Lung (tissue), 11 donors: ENCODE measurements at regions not wholly inside any gene's neighbourhood (a gene's known extent, or its start where the extent isn't known, plus 50 kb on each side); places are given as distances from the start of the nearest gene placed in this dataset.

Experiments used
- ATAC-seq: fragments of 200-7000 bp; cut with Tn5 transposase; one replicate; pipeline ENCODE4 v1.9.1; 2020; ENCODE audit warnings: moderate number of reproducible peaks; ENCODE audit not compliant: insufficient read depth, low FRiP score
- DNase-seq, 3 donors: peaks; one replicate each; pipeline ENCODE4 v3.0.0-alpha.2; 2013 to 2017
- H3K27ac ChIP-seq, 2 donors: one replicate each; pipeline ENCODE4 v1.5.1; 2013; ENCODE audit warnings: mild to moderate bottlenecking in 2 of 2, moderate library complexity in 2 of 2, control low read depth in 1 of 2, inconsistent platforms in 1 of 2, low read depth in 1 of 2, low read length in 1 of 2
- H3K27me3 ChIP-seq, 3 donors: one replicate each; pipeline ENCODE4 v1.5.1; 2013; ENCODE audit warnings: low read length in 2 of 3; ENCODE audit not compliant: control insufficient read depth in 3 of 3, insufficient read depth in 3 of 3
- H3K36me3 ChIP-seq, 4 donors: one replicate each; pipeline ENCODE4 v1.5.1; 2013; ENCODE audit warnings: low read length in 4 of 4, mild to moderate bottlenecking in 1 of 4, moderate library complexity in 1 of 4; ENCODE audit not compliant: control insufficient read depth in 4 of 4, insufficient read depth in 4 of 4
- H3K4me1 ChIP-seq, 5 donors: one replicate each; pipeline ENCODE4 v1.5.1; 2013; ENCODE audit warnings: low read length in 5 of 5, mild to moderate bottlenecking in 2 of 5, moderate library complexity in 1 of 5; ENCODE audit not compliant: control insufficient read depth in 5 of 5, insufficient read depth in 5 of 5
- H3K4me3 ChIP-seq: one replicate; pipeline ENCODE4 v1.5.1; 2013; ENCODE audit warnings: mild to moderate bottlenecking, control low read depth, moderate library complexity
- H3K9ac ChIP-seq, 2 donors: one replicate each; pipeline ENCODE4 v1.5.1; 2013; ENCODE audit warnings: low read length in 2 of 2, control low read depth in 1 of 2; ENCODE audit not compliant: insufficient read depth in 1 of 2
- H3K9me3 ChIP-seq, 4 donors: one replicate each; pipeline ENCODE4 v1.5.1; 2013; ENCODE audit warnings: low read length in 3 of 4, mild to moderate bottlenecking in 1 of 4, moderate library complexity in 1 of 4; ENCODE audit not compliant: control insufficient read depth in 4 of 4, insufficient read depth in 3 of 4
- WGBS, 2 donors: extraction: QIAGEN DNeasy Blood & Tissue Kit; methylation state at CpG; one replicate each; pipeline ENCODE4 v1.1.7; 2013; 5-methylcytosine and 5-hydroxymethylcytosine counted together
- TF ChIP-seq, protein P1 (sequence below): IDR thresholded peaks from 2 replicates; pipeline ENCODE4 v1.5.1; 2012; ENCODE audit warnings: mild to moderate bottlenecking; ENCODE audit errors: control extremely low read depth, extremely low read depth
- donor health status: control.
- donor health status: control.
- donor health status: Bipolar disorder and iron deficiency.
- donor health status: healthy.
- donor health status: DM: yes; HTN: yes; CAD: no.

DNA sequence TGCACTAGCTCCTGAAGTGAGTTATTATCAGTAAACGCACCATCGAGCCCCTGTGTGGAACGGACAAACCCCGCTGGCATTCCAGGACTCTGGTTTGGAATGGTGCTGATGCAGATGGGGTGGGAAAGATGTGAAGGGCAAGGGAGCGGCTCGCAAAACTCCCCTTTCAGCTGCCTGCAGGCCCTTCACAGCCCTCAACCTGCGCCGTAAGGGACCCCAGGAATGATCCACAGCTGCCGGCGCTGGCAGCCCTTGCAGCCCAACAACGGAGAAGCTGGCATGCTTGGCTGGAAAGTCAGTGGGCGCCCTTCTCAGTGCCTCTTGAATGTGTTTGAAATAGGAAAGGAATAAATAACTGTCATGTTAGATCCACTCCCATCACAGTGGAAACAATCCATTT, 1445.5 kb downstream of the BRD1 start:
- peaks cover 0 to 2% (median 0%) of the 10 kb centered on the region in 5 donors for H3K4me1 ChIP-seq
- H3K27ac ChIP-seq: no peak overlapping the region
- peaks cover 0 to 7% (median 2%) of the 10 kb centered on the region in 4 donors for H3K9me3 ChIP-seq
- TF ChIP-seq, protein P1, sequence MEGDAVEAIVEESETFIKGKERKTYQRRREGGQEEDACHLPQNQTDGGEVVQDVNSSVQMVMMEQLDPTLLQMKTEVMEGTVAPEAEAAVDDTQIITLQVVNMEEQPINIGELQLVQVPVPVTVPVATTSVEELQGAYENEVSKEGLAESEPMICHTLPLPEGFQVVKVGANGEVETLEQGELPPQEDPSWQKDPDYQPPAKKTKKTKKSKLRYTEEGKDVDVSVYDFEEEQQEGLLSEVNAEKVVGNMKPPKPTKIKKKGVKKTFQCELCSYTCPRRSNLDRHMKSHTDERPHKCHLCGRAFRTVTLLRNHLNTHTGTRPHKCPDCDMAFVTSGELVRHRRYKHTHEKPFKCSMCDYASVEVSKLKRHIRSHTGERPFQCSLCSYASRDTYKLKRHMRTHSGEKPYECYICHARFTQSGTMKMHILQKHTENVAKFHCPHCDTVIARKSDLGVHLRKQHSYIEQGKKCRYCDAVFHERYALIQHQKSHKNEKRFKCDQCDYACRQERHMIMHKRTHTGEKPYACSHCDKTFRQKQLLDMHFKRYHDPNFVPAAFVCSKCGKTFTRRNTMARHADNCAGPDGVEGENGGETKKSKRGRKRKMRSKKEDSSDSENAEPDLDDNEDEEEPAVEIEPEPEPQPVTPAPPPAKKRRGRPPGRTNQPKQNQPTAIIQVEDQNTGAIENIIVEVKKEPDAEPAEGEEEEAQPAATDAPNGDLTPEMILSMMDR: no peak
- 92 to 93% methylated on average over 12 of the region's 12 CpGs for WGBS, 2 donors
- ATAC-seq (no peak), DNase-seq (no peak)
- no peaks in the 10 kb centered on the region for H3K36me3 ChIP-seq
- H3K27me3 ChIP-seq: peaks cover 0 to 6% (median 0%) of the 10 kb centered on the region in 3 donors
- H3K4me3 ChIP-seq: no peak overlapping the region
- no peak overlapping the region for H3K9ac ChIP-seq

DNA sequence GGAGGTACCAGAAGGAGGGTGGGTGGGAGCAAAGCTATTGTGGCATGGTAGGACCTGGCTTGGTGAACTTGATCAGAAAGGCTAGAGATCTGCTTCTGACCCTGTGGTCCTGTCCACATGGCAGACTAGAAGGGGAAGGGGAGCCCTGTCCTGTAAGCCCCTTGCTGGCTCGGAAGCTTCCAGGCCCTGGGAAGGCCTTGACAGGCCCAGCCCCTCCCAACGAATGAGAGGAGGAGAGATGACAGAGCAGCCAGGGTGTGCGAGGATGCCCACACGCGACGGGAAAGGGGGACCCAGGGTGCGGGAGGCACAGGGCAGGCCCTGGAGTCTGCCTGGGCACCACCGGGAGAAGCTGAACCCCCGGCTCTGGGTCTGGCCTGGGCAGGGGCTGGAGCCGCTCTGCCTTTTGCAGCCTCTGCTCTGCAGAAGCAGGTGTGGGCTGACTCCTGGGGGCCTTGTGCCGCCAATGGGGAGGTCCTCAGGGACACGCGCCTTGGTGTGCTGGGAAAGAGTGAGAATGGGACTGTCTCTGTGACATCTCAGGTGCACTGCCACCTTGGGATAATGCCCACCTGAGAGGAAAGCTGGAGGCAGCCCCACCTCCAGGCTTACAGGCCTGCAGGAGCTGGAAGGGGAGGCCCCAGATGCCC, 1447.5 kb downstream of the BRD1 start:
- no peak for ATAC-seq
- peaks cover 0 to 4% (median 2%) of the 10 kb centered on the region in 4 donors for H3K9me3 ChIP-seq

DNA sequence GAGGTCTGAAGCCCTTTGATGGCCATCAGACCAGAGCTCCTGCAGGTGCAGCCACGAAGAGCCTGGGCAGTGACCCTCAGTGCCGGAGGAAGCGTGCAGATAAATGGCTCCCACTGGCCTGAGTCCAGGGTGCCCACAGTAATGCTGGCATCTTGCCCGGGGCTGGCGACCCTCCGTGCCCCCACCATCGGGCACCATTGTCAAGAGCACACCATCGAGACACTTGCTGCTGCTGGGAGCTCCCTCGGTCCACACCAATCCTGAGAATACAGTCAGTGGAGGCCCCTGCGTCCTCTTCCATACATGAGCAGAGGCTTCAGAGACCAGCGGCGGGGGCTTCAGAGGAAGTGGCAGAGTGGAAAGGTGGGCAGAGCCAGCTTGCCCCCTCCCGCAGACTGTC, 1448.3 kb downstream of the BRD1 start:
- TF ChIP-seq, protein P1: no peak
- Histone ChIP-seq H3K4me1 (peaks cover 0 to 2% (median 0%) of the 10 kb centered on the region in 5 donors), H3K27ac (no peak overlapping the region), H3K9ac (no peak overlapping the region), H3K36me3 (no peaks in the 10 kb centered on the region), H3K9me3 (peaks cover 0 to 3% (median 1%) of the 10 kb centered on the region in 4 donors), H3K4me3 (no peak overlapping the region), H3K27me3 (peaks cover 0 to 20% (median 10%) of the 10 kb centered on the region in 3 donors)
- WGBS, 2 donors: 91 to 94% methylated on average over 13 of the region's 13 CpGs
- no peak for ATAC-seq
- DNase-seq: no peak

More for the DNA sequence above, 1447.5 kb downstream of the BRD1 start:
- Histone ChIP-seq H3K27ac (no peak overlapping the region), H3K9ac (no peak overlapping the region), H3K27me3 (peaks cover 0 to 20% (median 10%) of the 10 kb centered on the region in 3 donors), H3K4me1 (peaks cover 0 to 2% (median 0%) of the 10 kb centered on the region in 5 donors), H3K4me3 (no peak overlapping the region), H3K36me3 (no peaks in the 10 kb centered on the region)
- TF ChIP-seq, protein P1: no peak
- WGBS, 2 donors: 92 to 96% methylated on average over 13 of the region's 13 CpGs
- DNase-seq: no peak

DNA sequence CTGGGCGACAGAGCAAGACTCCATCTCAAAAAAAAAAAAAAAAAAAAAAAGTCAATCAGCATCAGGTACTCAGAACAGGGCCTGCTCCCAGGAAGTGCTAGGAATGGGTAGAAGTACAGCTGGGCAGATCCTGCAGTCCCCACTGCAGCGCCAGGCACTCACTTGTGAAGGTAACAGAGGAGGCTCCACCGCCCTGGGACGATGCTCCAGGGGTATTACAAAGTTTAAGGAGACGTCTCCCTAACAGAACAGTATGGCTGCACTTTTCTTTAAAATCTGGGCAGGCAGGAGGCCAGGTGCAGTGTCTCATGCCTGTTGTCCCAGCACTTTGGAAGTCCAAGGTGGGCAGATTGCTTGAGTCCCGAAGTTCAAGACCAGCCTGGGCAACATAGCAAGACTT, 1449.0 kb downstream of the BRD1 start:
- Histone ChIP-seq H3K27me3 (peaks cover 0 to 20% (median 10%) of the 10 kb centered on the region in 3 donors), H3K4me1 (peaks cover 0 to 2% (median 0%) of the 10 kb centered on the region in 5 donors), H3K27ac (no peak overlapping the region), H3K9ac (no peak overlapping the region), H3K9me3 (no peaks in the 10 kb centered on the region), H3K4me3 (no peak overlapping the region), H3K36me3 (no peaks in the 10 kb centered on the region)
- no peak for DNase-seq
- 93% methylated on average over 6 of the region's 6 CpGs for WGBS, 2 donors
- TF ChIP-seq, protein P1: no peak
- no peak for ATAC-seq
